Upper lobe of left lung (tissue), 4 donors: ENCODE measurements at regions not wholly inside any gene's neighbourhood (a gene's known extent, or its start where the extent isn't known, plus 50 kb on each side); places are given as distances from the start of the nearest gene placed in this dataset.

ENCODE experiments used
- EP300 ChIP-seq, 4 donors: sonication (generic); formaldehyde crosslinking; IDR thresholded peaks; one replicate each; pipeline ENCODE4 v1.5.1; 2017; ENCODE audit warnings: antibody characterized with exemption in 4 of 4, control low read depth in 2 of 4
- POLR2A ChIP-seq, 4 donors: fragments of 450-650 bp; IDR thresholded peaks; one replicate each; pipeline ENCODE4 v1.5.1; 2016 to 2017; ENCODE audit warnings: antibody characterized with exemption in 4 of 4, mild to moderate bottlenecking in 2 of 4

- no peak for TF ChIP-seq POLR2A (IDR thresholded peaks at IDR 0.05)
- TF ChIP-seq EP300 (IDR thresholded peaks at IDR 0.05): no peak
Observed at GRCh38 chr12:28708918-28709371, 440.1 kb upstream of the FAR2 start.
